Suprapubic skin (tissue), 4 donors: ENCODE measurements at regions not wholly inside any gene's neighbourhood (a gene's known extent, or its start where the extent isn't known, plus 50 kb on each side); places are given as distances from the start of the nearest gene placed in this dataset.

Source experiments
- DNase-seq, 2 donors: peaks; one replicate each; pipeline ENCODE4 v3.0.0-alpha.2; 2019; ENCODE audit warnings: low spot score in 2 of 2
- H3K27ac ChIP-seq: fragments of 200-600 bp; sonication (generic); one replicate; pipeline ENCODE4 v1.5.1; 2019
- H3K27me3 ChIP-seq: fragments of 200-600 bp; sonication (generic); one replicate; pipeline ENCODE4 v1.5.1; 2019
- H3K36me3 ChIP-seq: fragments of 200-600 bp; sonication (generic); one replicate; pipeline ENCODE4 v1.5.1; 2019
- H3K4me1 ChIP-seq: fragments of 200-600 bp; sonication (generic); one replicate; pipeline ENCODE4 v1.5.1; 2019
- H3K4me3 ChIP-seq: fragments of 200-600 bp; sonication (generic); one replicate; pipeline ENCODE4 v1.5.1; 2019; ENCODE audit warnings: mild to moderate bottlenecking
- H3K9me3 ChIP-seq: fragments of 200-600 bp; sonication (generic); one replicate; pipeline ENCODE4 v1.5.1; 2019
- EP300 ChIP-seq: sonication (generic); formaldehyde crosslinking; IDR thresholded peaks from one replicate; pipeline ENCODE4 v1.6.1; 2017; ENCODE audit warnings: antibody characterized with exemption
- POLR2A ChIP-seq, 2 donors: fragments of 450-650 bp; IDR thresholded peaks; one replicate each; pipeline ENCODE4 v1.6.1; 2017; ENCODE audit warnings: antibody characterized with exemption in 2 of 2, mild to moderate bottlenecking in 2 of 2, moderate library complexity in 2 of 2
- POLR2AphosphoS5 ChIP-seq, 3 donors: sonication (generic); formaldehyde crosslinking; IDR thresholded peaks; one replicate each; pipeline ENCODE4 v1.6.1; 2017; ENCODE audit warnings: antibody characterized with exemption in 3 of 3
- WGBS: methylation state at CpG from one replicate; pipeline ENCODE4 v1.1.5; 2018; 5-methylcytosine and 5-hydroxymethylcytosine counted together
- TF ChIP-seq, protein P1 (sequence below), 2 donors: fragments of 200-600 bp in 1 of 2; fragments of 450-650 bp in 1 of 2; sonication (generic) in 1 of 2; IDR thresholded peaks; one replicate each; pipeline ENCODE4 v1.5.1; 2016 to 2019; ENCODE audit warnings: antibody characterized with exemption in 2 of 2, mild to moderate bottlenecking in 1 of 2, moderate library complexity in 1 of 2

DNA sequence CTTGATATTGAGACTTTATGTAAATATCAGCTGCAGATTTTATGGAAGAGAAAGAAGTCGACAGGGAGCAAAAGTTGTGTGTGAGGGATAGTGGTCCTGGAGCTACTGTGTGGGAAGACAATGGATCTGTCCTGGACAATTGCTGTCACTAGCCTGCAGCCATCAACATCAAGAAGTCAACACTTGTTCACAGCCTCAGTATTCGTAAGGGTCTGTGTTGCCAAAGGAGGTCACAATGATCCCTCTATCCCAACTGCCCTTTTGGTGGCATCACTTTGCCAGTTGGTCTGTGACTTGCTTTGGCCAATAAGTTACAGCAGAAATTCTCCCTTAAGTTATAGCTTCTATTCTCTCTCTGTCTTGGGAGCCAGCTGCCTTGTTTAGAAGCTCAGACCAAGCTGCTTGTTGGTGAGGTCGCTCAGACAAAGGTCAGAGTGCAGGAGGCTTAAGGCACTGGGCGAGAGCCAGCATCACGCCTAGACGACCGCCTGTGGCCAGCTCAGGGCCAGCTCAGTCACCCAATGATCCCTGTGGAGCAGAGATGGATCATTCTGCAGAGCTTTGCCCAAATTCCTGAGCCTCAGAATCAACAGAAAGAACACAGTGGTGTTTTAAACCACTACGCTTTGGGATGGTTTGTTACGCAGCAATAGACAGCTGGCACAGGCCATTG, 134.9 kb downstream of the RHOU start:
- Histone ChIP-seq H3K27me3 (no peaks in the 10 kb centered on the region), H3K9me3 (no peaks in the 10 kb centered on the region), H3K27ac (no peak overlapping the region), H3K4me1 (peaks cover 6% of the 10 kb centered on the region), H3K36me3 (no peaks in the 10 kb centered on the region), H3K4me3 (no peak overlapping the region)
- WGBS = 89% methylated on average over 9 of the region's 9 CpGs
- TF ChIP-seq POLR2AphosphoS5 (IDR thresholded peaks at IDR 0.05) = no peak
- TF ChIP-seq POLR2A (IDR thresholded peaks at IDR 0.05) = no peak
- TF ChIP-seq EP300 = no peak
- TF ChIP-seq, protein P1, sequence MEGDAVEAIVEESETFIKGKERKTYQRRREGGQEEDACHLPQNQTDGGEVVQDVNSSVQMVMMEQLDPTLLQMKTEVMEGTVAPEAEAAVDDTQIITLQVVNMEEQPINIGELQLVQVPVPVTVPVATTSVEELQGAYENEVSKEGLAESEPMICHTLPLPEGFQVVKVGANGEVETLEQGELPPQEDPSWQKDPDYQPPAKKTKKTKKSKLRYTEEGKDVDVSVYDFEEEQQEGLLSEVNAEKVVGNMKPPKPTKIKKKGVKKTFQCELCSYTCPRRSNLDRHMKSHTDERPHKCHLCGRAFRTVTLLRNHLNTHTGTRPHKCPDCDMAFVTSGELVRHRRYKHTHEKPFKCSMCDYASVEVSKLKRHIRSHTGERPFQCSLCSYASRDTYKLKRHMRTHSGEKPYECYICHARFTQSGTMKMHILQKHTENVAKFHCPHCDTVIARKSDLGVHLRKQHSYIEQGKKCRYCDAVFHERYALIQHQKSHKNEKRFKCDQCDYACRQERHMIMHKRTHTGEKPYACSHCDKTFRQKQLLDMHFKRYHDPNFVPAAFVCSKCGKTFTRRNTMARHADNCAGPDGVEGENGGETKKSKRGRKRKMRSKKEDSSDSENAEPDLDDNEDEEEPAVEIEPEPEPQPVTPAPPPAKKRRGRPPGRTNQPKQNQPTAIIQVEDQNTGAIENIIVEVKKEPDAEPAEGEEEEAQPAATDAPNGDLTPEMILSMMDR (IDR thresholded peaks at IDR 0.05) = no peak
- no peak for DNase-seq

GRCh38 chr1:228871314-228872061, 136.2 kb downstream of the RHOU start:
- no peak for TF ChIP-seq POLR2A (IDR thresholded peaks at IDR 0.05)
- TF ChIP-seq, protein P1 (IDR thresholded peaks at IDR 0.05) = no peak
- TF ChIP-seq EP300 = no peak
- no peak for TF ChIP-seq POLR2AphosphoS5 (IDR thresholded peaks at IDR 0.05)
- Histone ChIP-seq H3K36me3 (no peaks in the 10 kb centered on the region), H3K4me1 (peaks cover 6% of the 10 kb centered on the region), H3K4me3 (no peak overlapping the region), H3K9me3 (no peaks in the 10 kb centered on the region), H3K27me3 (no peaks in the 10 kb centered on the region), H3K27ac (no peak overlapping the region)
- DNase-seq = no peak
- 71% methylated on average over 8 of the region's 8 CpGs for WGBS

DNA sequence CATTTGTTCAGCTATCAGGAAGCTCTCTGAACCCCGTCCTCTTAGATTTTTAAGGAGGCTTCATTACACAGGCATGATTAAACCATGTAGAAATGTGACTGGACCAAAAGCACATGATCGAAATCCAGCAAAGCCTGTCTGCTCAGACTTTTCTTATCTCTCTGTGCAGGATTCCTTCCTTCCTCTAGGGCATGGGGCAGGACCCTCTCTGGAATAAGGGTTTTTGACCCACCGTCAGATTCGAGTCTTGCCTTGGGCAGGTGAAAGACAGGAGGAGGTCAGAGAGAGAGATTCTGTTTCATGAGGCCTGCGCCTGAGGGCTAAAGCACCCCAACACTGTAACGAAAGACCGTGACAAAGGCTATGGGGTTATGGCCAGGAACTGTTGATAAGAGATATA, 136.8 kb downstream of the RHOU start:
- 86% methylated on average over 7 of the region's 7 CpGs for WGBS
- H3K9me3 ChIP-seq = no peaks in the 10 kb centered on the region
- H3K27ac ChIP-seq = no peak overlapping the region
- no peaks in the 10 kb centered on the region for H3K27me3 ChIP-seq
- DNase-seq = no peak
- TF ChIP-seq POLR2AphosphoS5 (IDR thresholded peaks at IDR 0.05) (no peak), POLR2A (IDR thresholded peaks at IDR 0.05) (no peak), EP300 (no peak)
- TF ChIP-seq, protein P1 (IDR thresholded peaks at IDR 0.05) = no peak
- no peaks in the 10 kb centered on the region for H3K36me3 ChIP-seq
- H3K4me1 ChIP-seq = peaks cover 6% of the 10 kb centered on the region
- no peak overlapping the region for H3K4me3 ChIP-seq

GRCh38 chr1:228873709-228874108, 138.4 kb downstream of the RHOU start:
- WGBS = 69% methylated on average over 3 of the region's 3 CpGs
- Histone ChIP-seq H3K4me3 (no peak overlapping the region), H3K27ac (no peak overlapping the region), H3K36me3 (no peaks in the 10 kb centered on the region), H3K4me1 (peaks cover 6% of the 10 kb centered on the region), H3K9me3 (no peaks in the 10 kb centered on the region), H3K27me3 (no peaks in the 10 kb centered on the region)
- DNase-seq = no peak
- TF ChIP-seq POLR2AphosphoS5 (IDR thresholded peaks at IDR 0.05) = no peak
- TF ChIP-seq POLR2A (IDR thresholded peaks at IDR 0.05) = no peak
- TF ChIP-seq, protein P1 (IDR thresholded peaks at IDR 0.05) = no peak

- 86% methylated on average over 3 of the region's 3 CpGs for WGBS
- Histone ChIP-seq H3K4me1 (peaks cover 6% of the 10 kb centered on the region), H3K27ac (no peak overlapping the region), H3K9me3 (no peaks in the 10 kb centered on the region), H3K36me3 (no peaks in the 10 kb centered on the region), H3K27me3 (no peaks in the 10 kb centered on the region), H3K4me3 (no peak overlapping the region)
- DNase-seq = no peak
- TF ChIP-seq POLR2A (IDR thresholded peaks at IDR 0.05) (no peak), EP300 (no peak), POLR2AphosphoS5 (IDR thresholded peaks at IDR 0.05) (no peak)
- TF ChIP-seq, protein P1 (IDR thresholded peaks at IDR 0.05) = no peak
Observed at GRCh38 chr1:228875741-228876140, 140.5 kb downstream of the RHOU start.
